HG03196 (cell line): ENCODE measurements at regions not wholly inside any gene's neighbourhood (a gene's known extent, or its start where the extent isn't known, plus 50 kb on each side); places are given as distances from the start of the nearest gene placed in this dataset.

Source experiments
- ATAC-seq: cut with Tn5 transposase; IDR thresholded peaks from one replicate; pipeline ENCODE4 v1.9.1; 2021; ENCODE audit not compliant: unreplicated experiment

GRCh38 chr2:42926434-42927333 lies 134.3 kb upstream of the HAAO start:
- ATAC-seq, result no peak

- no peak for ATAC-seq
These were observed 133.5 kb upstream of the HAAO start for GRCh38 chr2:42925742-42926433.

GRCh38 chr2:42924418-42924886 lies 132.1 kb upstream of the HAAO start:
- ATAC-seq, result no peak

GRCh38 chr2:42923580-42924417 lies 131.4 kb upstream of the HAAO start:
- ATAC-seq, result no peak

GRCh38 chr2:42922790-42923579 lies 130.6 kb upstream of the HAAO start:
- ATAC-seq, result no peak

- no peak for ATAC-seq
These were observed 129.9 kb upstream of the HAAO start for GRCh38 chr2:42922293-42922692.

- ATAC-seq, result no peak
These were observed 129.3 kb upstream of the HAAO start for GRCh38 chr2:42921721-42922120.

GRCh38 chr2:42921147-42921520 lies 128.8 kb upstream of the HAAO start:
- ATAC-seq, result no peak

- no peak for ATAC-seq
These were observed 128.2 kb upstream of the HAAO start for GRCh38 chr2:42920446-42921146.

- ATAC-seq, result no peak
These were observed 126.4 kb upstream of the HAAO start for GRCh38 chr2:42918671-42919318.

- ATAC-seq, result no peak
These were observed 125.7 kb upstream of the HAAO start for GRCh38 chr2:42918041-42918440.

- ATAC-seq, result no peak
These were observed 125.1 kb upstream of the HAAO start for GRCh38 chr2:42917425-42917927.

- ATAC-seq, result no peak
These were observed 123.9 kb upstream of the HAAO start for GRCh38 chr2:42916324-42916723.

GRCh38 chr2:42914860-42915259 lies 122.5 kb upstream of the HAAO start:
- ATAC-seq, result no peak

- ATAC-seq, result no peak
These were observed 121.9 kb upstream of the HAAO start for GRCh38 chr2:42914314-42914713.

GRCh38 chr2:42913280-42913878 lies 121.0 kb upstream of the HAAO start:
- ATAC-seq, result no peak

- ATAC-seq, result no peak
These were observed 118.4 kb upstream of the HAAO start for GRCh38 chr2:42910645-42911405.

- ATAC-seq, result no peak
These were observed 117.6 kb upstream of the HAAO start for GRCh38 chr2:42909966-42910365.
